ENCODE measurements at regions not wholly inside any gene's neighbourhood (a gene's known extent, or its start where the extent isn't known, plus 50 kb on each side); places are given as distances from the start of the nearest gene placed in this dataset.

DNA sequence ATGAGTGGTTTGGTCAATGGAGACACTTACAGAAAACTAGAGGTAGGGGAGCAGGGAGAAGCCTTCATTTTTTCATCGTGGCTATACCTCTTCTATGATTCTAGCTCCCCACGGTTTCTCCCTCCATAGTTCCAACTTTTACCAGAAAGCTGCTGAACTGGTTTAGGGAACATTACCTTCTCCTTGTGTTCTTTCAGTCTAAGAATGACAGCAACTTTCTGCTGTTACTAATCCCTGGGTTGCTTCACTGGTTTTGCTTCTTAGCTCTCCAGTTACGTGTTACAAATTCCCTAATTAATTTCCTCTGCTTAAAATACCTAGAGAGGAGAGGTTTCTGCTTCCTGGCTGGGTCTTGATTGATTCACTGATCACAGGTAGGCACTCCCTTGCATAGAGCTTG lies 499.9 kb downstream of the SLC4A3 start:
- no peaks in the 10 kb centered on the region for H3K36me3 ChIP-seq
- no peaks in the 10 kb centered on the region for H3K4me1 ChIP-seq
- H3K27me3 ChIP-seq = no peaks in the 10 kb centered on the region
- no peak overlapping the region for H3K27ac ChIP-seq
- DNase-seq (ENCODE audit: low spot score in 2 of 2) = no peak
- no peak overlapping the region for H3K4me3 ChIP-seq
- 73 to 74% methylated on average over 3 of the region's 3 CpGs for WGBS, 2 donors
- TF ChIP-seq, protein P1, sequence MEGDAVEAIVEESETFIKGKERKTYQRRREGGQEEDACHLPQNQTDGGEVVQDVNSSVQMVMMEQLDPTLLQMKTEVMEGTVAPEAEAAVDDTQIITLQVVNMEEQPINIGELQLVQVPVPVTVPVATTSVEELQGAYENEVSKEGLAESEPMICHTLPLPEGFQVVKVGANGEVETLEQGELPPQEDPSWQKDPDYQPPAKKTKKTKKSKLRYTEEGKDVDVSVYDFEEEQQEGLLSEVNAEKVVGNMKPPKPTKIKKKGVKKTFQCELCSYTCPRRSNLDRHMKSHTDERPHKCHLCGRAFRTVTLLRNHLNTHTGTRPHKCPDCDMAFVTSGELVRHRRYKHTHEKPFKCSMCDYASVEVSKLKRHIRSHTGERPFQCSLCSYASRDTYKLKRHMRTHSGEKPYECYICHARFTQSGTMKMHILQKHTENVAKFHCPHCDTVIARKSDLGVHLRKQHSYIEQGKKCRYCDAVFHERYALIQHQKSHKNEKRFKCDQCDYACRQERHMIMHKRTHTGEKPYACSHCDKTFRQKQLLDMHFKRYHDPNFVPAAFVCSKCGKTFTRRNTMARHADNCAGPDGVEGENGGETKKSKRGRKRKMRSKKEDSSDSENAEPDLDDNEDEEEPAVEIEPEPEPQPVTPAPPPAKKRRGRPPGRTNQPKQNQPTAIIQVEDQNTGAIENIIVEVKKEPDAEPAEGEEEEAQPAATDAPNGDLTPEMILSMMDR (IDR thresholded peaks at IDR 0.05) = no peak
- H3K9me3 ChIP-seq = peaks cover 0 to 23% (median 0%) of the 10 kb centered on the region in 4 donors

DNA sequence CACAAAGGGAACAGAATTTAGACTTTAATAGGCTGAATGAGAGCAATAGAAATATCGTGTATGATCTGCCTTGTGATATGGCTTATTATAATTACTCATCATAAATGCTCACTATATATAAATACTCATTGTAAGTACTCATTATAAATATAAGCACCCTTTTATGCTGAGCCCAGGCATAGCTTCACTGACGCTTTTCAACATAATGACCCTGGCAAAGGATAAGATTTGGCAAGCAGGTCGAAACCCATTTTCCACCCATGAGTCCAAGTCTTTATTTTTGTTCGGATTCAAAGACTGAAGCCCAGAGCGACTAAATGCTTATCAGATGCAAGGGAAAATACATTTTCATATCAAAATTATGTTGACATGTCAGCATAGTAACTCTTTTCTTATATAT lies 500.4 kb downstream of the SLC4A3 start:
- DNase-seq (ENCODE audit: low spot score in 2 of 2) = no peak
- TF ChIP-seq, protein P1 (IDR thresholded peaks at IDR 0.05) = no peak
- TF ChIP-seq POLR2A (IDR thresholded peaks at IDR 0.05) = no peak
- no peak for TF ChIP-seq EP300 (IDR thresholded peaks at IDR 0.05)
- H3K36me3 ChIP-seq = no peaks in the 10 kb centered on the region
- H3K27ac ChIP-seq = no peak overlapping the region
- H3K27me3 ChIP-seq = no peaks in the 10 kb centered on the region
- H3K4me1 ChIP-seq = no peaks in the 10 kb centered on the region
- H3K4me3 ChIP-seq = no peak overlapping the region
- WGBS, 2 donors = 38 to 42% methylated on average over 5 of the region's 5 CpGs
- H3K9me3 ChIP-seq = peaks cover 0 to 23% (median 0%) of the 10 kb centered on the region in 4 donors

DNA sequence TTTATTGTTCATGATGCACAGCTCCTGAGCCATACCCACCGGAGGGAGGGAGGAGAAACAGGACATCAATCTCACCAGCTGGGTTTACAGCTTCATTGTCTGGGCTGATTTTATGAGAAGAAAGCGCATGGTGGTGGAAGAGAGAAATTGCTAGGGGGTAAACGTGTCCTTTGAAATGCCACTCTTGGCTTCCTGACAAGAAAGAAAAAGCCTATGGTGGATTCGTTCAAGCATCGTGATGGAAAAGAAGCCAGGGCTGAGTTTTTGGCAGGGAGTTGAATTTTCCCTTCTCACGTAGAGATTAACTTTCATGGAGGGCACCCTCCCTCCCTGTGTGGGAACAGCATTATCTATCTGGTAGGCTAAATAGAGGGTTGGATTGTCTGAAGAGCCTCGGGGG lies 502.0 kb downstream of the SLC4A3 start:
- 33 to 36% methylated on average over 7 of the region's 7 CpGs for WGBS, 2 donors
- H3K4me3 ChIP-seq = no peak overlapping the region
- H3K27me3 ChIP-seq = no peaks in the 10 kb centered on the region
- H3K27ac ChIP-seq = no peak overlapping the region
- no peak for DNase-seq (ENCODE audit: low spot score in 2 of 2)
- H3K36me3 ChIP-seq = no peaks in the 10 kb centered on the region
- H3K4me1 ChIP-seq = no peaks in the 10 kb centered on the region
- H3K9me3 ChIP-seq = peaks cover 0 to 28% (median 0%) of the 10 kb centered on the region in 4 donors
- TF ChIP-seq, protein P1 (IDR thresholded peaks at IDR 0.05) = no peak
- TF ChIP-seq EP300 (IDR thresholded peaks at IDR 0.05) (no peak), POLR2A (IDR thresholded peaks at IDR 0.05) (no peak)

DNA sequence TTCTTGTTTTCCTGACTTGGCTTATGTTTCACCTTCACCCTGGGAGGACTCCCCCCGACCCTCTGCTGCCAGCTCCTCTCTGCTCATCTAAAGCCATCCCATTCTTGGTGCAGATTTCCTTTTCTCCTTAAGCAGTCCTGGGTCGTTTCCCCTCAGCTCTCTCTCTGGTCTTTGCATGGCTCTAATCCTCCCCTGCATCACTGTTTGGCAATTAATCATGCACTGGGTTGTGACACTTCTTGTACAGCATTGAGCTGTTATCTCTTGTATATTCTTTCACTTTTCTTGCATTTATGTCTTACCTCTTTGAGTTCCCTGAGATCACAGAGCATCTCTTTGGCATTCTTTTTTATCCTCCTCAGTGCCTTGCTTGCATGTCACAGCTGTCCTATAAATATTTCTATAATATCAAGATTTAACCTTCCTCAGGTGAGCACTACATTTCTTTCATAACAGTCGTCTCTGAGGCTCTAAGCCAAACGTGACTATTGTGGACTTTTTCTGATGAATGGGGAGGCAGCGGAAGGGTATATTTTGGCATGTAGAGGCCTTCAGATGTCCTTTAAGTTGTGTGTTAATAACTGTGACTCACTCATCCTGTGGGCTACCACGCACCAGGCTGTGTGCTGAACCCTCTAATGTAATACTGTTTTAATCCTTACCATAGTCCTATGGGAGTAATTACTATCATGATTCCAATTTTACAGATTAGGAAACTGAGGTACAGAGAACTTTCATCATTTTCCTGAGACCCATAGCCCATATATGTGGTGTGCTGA lies 507.5 kb downstream of the SLC4A3 start:
- no peak for TF ChIP-seq POLR2A (IDR thresholded peaks at IDR 0.05)
- TF ChIP-seq EP300 (IDR thresholded peaks at IDR 0.05) = no peak
- TF ChIP-seq, protein P1 (IDR thresholded peaks at IDR 0.05) = no peak
- 76 to 87% methylated on average over 6 of the region's 6 CpGs for WGBS, 2 donors

DNA sequence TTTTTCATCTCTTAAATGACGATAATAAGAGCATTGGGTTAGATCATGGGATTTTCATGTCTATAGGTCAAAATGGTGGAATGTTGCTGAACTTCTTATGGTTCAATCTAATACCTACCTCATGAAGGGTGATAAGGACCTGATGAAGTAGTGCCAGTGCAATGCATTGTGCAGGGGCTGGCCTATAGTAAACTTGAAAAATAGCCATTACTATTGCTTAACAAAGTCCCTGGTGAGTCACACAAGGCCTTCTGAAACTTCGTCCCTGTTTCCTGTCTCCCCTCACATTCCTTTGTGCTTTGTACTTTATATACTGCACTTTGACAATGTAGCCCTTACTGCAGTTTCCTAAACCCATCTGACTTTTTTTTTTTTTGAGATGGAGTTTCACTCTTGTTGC lies 515.9 kb downstream of the SLC4A3 start:
- Histone ChIP-seq H3K36me3 (no peaks in the 10 kb centered on the region), H3K9me3 (no peaks in the 10 kb centered on the region), H3K27ac (no peak overlapping the region), H3K27me3 (no peaks in the 10 kb centered on the region), H3K4me1 (peaks cover 0 to 6% (median 0%) of the 10 kb centered on the region in 4 donors), H3K4me3 (no peak overlapping the region)
- TF ChIP-seq, protein P1 (IDR thresholded peaks at IDR 0.05) = no peak
- TF ChIP-seq EP300 (IDR thresholded peaks at IDR 0.05) = no peak
- no peak for TF ChIP-seq POLR2A (IDR thresholded peaks at IDR 0.05)
- WGBS, 2 donors = 62 to 68% methylated on average over 2 of the region's 2 CpGs
- DNase-seq (ENCODE audit: low spot score in 2 of 2) = no peak

More for the DNA sequence above, 507.5 kb downstream of the SLC4A3 start:
- DNase-seq (ENCODE audit: low spot score in 2 of 2) = no peak
- Histone ChIP-seq H3K4me3 (no peak overlapping the region), H3K27ac (no peak overlapping the region), H3K9me3 (peaks cover 0 to 30% (median 0%) of the 10 kb centered on the region in 4 donors), H3K4me1 (no peaks in the 10 kb centered on the region), H3K27me3 (no peaks in the 10 kb centered on the region), H3K36me3 (no peaks in the 10 kb centered on the region)
